H54 (cell line): ENCODE measurements at regions not wholly inside any gene's neighbourhood (a gene's known extent, or its start where the extent isn't known, plus 50 kb on each side); places are given as distances from the start of the nearest gene placed in this dataset.
"Not testable (repeated sequence)": the region's sequence is repeated elsewhere in the genome, so short reads cannot be mapped to it uniquely, and the experiment has no call there.

Source experiments
- DNase-seq: peaks from one replicate; pipeline ENCODE4 v3.0.0; 2011; ENCODE audit warnings: low spot score, mixed read lengths; ENCODE audit not compliant: insufficient read length
- FAIRE-seq: peaks from 3 replicates; lab custom pipeline; 2011; peaks lifted over from hg19 to GRCh38; lab: Jason Lieb, UNC
- POLR2A ChIP-seq: IDR thresholded peaks from 2 replicates; pipeline ENCODE4 v1.6.1; 2011; ENCODE audit warnings: low read depth, mild to moderate bottlenecking, low read length

GRCh38 chr15:87661454-87662355 is 594.8 kb downstream of the NTRK3 start:
- DNase-seq = no peak
- no peak for FAIRE-seq
- TF ChIP-seq POLR2A = no peak

GRCh38 chr15:87660251-87661129 is 596.0 kb downstream of the NTRK3 start:
- no peak for FAIRE-seq
- TF ChIP-seq POLR2A = no peak
- DNase-seq = no peak

GRCh38 chr15:87656372-87656771 is 600.2 kb downstream of the NTRK3 start:
- no peak for FAIRE-seq
- TF ChIP-seq POLR2A = no peak
- no peak for DNase-seq

- DNase-seq (no peak), FAIRE-seq (no peak)
- TF ChIP-seq POLR2A = no peak
These were observed 602.9 kb downstream of the NTRK3 start for GRCh38 chr15:87653646-87654045.

- no peak for FAIRE-seq
- no peak for TF ChIP-seq POLR2A
- DNase-seq = no peak
These were observed 607.4 kb downstream of the NTRK3 start for GRCh38 chr15:87649175-87649574.

- FAIRE-seq (no peak), DNase-seq (no peak)
- no peak for TF ChIP-seq POLR2A
These were observed 608.3 kb downstream of the NTRK3 start for GRCh38 chr15:87648278-87648677.

GRCh38 chr15:87645723-87646122 is 610.8 kb downstream of the NTRK3 start:
- TF ChIP-seq POLR2A = no peak
- FAIRE-seq (no peak), DNase-seq (no peak)

- FAIRE-seq, DNase-seq: not testable (repeated sequence)
These were observed 613.5 kb downstream of the NTRK3 start for GRCh38 chr15:87642997-87643396.

- no peak for TF ChIP-seq POLR2A
- DNase-seq (no peak), FAIRE-seq (no peak)
These were observed 617.1 kb downstream of the NTRK3 start for GRCh38 chr15:87639305-87640011.

- no peak for TF ChIP-seq POLR2A
- DNase-seq (no peak), FAIRE-seq (no peak)
These were observed 617.9 kb downstream of the NTRK3 start for GRCh38 chr15:87638554-87639083.

- no peak for DNase-seq
- TF ChIP-seq POLR2A = no peak
- FAIRE-seq = no peak
These were observed 622.2 kb downstream of the NTRK3 start for GRCh38 chr15:87634361-87634760.

GRCh38 chr15:87633525-87633924 is 623.0 kb downstream of the NTRK3 start:
- TF ChIP-seq POLR2A = no peak
- FAIRE-seq (no peak), DNase-seq (no peak)

GRCh38 chr15:87632364-87632763 is 624.2 kb downstream of the NTRK3 start:
- TF ChIP-seq POLR2A = no peak
- no peak for DNase-seq
- no peak for FAIRE-seq

GRCh38 chr15:87631775-87632174 is 624.8 kb downstream of the NTRK3 start:
- FAIRE-seq (no peak), DNase-seq (no peak)
- no peak for TF ChIP-seq POLR2A
